HG02884 (cell line): ENCODE measurements at regions not wholly inside any gene's neighbourhood (a gene's known extent, or its start where the extent isn't known, plus 50 kb on each side); places are given as distances from the start of the nearest gene placed in this dataset.
"Not testable (repeated sequence)": the region's sequence is repeated elsewhere in the genome, so short reads cannot be mapped to it uniquely, and the experiment has no call there.

Experiments used
- ATAC-seq: cut with Tn5 transposase; IDR thresholded peaks from one replicate; pipeline ENCODE4 v1.9.1; 2021; ENCODE audit warnings: mild to moderate bottlenecking, moderate library complexity; ENCODE audit not compliant: unreplicated experiment

- no peak for ATAC-seq
These were observed 368.8 kb upstream of the CDH8 start for GRCh38 chr16:62404842-62405611.

DNA sequence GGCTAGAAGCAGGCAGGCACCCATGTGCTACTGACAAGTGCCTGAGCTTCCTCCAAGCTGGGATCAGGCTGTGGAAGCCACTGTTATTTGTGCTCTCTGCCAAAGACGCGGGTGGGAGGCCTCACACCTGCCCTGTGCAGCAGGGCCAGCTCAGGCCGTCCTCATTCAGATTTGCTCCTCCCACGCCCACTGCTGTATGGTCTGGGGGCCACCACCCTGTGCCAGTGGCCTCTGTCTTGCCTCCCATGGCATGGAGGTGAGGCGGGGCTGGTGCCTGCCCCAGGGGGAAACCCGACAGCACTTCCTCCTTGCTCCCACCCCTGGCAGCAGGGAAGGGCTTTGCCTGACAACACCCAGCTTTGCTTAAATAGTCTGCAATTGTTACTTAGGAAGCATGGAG is 356.5 kb upstream of the CDH8 start:
- ATAC-seq: no peak

DNA sequence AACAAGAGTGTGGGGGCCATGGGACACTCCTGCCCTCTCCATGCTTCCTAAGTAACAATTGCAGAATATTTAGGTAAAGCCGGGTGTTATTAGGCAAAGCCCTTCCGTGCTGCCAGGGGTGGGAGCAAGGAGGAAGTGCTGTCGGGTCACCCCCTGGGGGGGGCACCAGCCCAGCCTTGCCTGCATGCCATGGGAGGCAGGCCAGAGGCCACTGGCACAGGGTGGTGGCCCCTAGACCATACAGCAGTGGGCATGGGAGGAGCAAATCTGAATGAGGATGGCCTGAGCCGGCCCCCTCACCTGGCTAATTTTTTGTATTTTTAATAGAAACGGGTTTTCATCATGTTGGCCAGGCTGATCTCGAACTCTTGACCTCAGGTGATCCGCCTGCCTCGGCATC is 355.7 kb upstream of the CDH8 start:
- ATAC-seq: no peak

DNA sequence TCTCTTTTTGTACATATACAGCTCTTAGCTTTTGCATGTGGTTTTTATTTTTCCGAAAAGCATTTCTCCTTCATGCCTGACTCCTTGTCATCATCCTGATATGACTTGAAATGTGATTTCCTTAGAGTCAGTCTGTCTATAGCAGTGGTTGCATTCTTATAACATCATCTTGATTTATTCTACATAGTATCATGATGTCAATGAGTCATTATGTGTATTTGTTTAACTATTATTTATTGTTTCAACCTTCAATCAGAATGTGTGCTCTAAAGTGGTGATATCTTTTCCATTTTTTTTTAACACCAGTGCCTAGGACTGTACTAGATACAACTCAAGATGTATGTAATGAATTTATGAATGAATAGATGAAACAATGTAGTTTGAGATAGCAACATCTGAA is 354.9 kb upstream of the CDH8 start:
- ATAC-seq: no peak

DNA sequence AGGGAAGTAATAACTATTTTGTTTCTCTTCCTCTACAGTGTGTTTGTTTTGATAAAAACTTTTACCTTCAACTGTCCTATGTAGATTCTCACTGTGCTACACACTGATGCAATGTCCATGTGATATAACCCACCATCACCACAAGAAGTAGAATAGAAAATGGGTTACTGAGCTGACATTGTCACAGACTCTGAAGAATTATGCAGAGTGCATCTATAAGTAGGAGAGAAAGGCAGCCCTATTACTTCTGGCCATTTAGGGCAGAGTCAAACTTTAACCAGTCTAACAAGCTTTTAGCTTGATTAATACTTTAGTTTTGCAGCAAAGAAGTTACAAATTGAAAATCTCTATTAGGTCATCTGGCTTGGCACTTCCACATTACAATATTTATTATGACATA is 354.0 kb upstream of the CDH8 start:
- no peak for ATAC-seq

DNA sequence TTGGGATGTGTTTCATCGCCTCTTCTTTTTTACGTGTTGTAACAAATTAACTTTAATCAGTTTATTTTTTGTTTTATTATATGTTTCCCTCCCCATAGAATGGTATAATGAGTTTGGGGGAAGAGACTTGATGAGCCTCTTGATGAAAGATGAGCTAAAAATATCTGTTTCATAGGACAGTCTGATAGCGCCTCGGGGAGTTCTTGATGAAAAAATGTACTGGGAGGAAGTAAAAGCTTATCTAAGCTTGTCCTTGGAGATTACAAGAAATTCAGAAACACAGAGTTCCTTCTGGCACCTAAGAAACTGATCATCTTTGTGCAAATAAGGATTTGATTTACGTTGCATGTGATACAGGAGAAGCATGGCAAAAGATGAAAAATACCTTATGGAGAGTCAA is 350.2 kb upstream of the CDH8 start:
- ATAC-seq: no peak

GRCh38 chr16:62383941-62384340 is 347.7 kb upstream of the CDH8 start:
- ATAC-seq: no peak

DNA sequence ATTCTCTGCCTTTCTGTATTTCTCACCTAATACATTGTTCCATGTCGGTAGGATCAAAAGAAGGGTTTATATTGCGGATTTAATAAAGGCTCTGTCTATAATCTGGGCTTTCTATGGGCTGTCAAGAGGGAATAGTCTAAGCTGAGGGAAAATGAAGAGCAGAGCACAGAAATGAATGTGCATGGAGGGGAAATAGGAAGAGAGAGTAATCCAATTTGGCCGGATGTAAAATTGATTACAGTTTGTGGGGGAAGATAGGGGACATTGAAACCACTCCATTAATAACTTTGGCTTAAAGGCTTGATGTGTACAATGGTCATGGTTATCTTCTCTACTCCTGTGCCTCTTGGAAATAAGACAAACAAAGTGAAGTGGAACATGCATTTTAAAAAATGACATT is 334.2 kb upstream of the CDH8 start:
- ATAC-seq: no peak

DNA sequence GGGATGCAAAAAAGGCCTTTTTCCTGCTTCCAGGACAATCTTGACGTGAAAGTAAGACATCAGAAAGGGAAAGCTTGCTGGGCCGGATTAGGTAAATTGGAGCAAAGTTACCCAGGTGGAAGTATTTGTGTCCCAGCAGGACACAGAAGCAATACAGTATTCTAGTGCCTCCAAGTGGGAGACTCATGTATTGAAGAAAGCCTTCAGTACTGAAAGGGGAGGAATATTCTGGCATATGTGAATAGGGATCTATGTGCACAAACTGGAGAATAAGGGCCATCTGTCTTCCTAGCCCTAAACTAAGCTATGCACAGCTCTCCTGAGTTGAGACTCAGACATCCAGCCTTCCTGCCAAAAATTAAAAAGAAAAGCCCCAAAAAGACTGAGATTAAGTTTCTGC is 327.3 kb upstream of the CDH8 start:
- ATAC-seq: no peak

GRCh38 chr16:62353355-62353754 is 317.1 kb upstream of the CDH8 start:
- no peak for ATAC-seq

GRCh38 chr16:62342216-62342615 is 306.0 kb upstream of the CDH8 start:
- no peak for ATAC-seq

DNA sequence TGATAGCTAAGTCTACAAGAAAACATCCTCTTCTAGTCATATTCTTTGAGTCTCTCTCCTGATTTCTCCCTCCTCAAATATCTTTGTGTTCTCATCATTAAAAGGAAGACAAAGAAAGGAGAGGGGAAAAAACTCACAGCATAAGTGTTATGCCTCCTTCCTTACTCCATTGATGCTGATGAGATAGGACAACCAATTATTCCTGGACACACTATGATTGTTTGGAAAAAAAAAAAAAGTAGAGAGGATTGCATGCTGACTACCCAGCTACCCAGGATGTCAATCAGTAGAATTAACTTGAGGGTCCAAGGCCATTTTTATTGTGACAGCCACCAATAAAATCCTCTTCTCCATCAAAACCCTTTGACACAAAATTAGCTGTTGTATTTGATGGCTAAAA is 299.1 kb upstream of the CDH8 start:
- no peak for ATAC-seq

DNA sequence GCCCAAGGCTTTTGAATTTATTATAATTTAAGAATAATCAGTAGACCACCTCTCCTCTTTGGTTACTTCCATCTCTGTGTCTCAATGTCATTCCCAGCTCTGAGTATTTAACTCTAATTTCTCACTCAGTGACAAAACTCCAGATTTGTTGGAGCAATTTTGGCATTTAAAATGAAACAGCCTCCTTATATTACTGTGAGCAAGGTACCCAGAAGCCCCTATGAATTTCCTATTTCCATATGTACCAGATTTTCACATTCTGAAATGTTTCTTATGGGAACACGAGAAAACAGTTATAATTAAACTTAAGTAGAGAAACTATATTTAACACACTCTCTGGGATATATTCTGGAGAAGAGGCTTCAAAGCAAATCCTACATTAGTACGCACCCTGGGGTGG is 285.4 kb upstream of the CDH8 start:
- ATAC-seq: no peak

GRCh38 chr16:62298600-62298999 is 262.4 kb upstream of the CDH8 start:
- ATAC-seq: no peak

DNA sequence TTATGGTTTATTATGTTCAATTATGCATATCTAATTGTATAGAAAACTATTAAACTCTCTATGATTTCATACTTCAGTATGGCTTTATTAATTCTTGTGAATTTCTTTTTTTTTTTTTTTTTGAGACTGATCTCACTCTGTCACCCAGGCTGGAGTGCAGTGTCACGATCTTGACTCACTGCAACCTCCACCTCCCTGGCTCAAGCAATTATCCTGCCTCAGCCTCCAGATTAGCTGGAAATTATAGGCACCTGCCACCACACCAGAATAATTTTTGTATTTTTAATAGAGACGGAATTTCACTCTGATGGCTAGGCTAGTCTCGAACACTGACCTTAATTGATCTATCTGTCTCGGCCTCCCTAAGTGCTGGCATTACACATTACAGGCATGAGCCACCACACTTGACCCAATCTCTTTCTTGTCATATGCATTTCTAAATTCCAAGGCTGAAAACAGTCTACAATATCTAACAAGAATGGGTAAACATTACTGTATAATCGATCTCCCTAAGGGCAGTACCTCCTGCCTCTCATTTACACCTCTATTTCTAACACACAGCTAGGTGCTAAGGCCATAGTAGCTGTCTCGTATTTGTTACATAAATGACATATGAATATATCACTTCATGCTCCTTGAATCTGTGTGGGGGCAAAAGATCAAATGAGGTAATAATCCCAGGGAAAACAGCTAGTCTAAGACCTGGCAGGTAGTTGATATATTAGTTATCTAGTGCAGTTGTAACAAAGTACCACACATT is 258.2 kb upstream of the CDH8 start:
- no peak for ATAC-seq

DNA sequence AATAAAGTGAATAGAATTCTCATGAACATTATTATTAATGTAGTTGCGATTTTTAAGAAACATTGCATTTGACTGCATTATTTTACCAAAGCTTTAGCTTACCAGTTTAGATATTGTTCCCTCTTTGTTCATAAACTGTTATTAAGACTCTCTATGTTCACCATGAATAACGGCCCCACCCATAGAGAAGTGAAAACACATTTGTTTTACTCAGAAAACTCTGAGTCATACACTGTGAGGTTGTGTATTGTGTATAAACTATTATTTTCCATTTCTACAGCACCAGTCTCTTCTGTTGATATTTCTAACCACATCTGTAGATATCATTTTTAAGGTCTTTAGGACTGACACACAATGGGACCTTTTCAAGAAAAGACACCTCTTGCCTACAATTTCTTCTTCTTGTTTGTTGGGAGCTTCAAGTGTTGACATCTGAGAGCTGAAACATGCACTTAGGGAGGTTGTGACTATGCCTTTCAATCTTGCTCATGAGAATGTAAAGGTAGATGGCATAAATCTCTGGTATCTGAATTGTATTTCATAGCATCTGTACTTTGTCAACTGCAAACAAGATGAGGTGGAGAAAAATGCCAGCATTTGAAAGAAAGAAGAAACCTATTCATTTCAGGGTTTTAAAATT is 252.9 kb upstream of the CDH8 start:
- ATAC-seq: no peak

- no peak for ATAC-seq
These were observed 244.3 kb upstream of the CDH8 start for GRCh38 chr16:62280506-62280905.

GRCh38 chr16:62277942-62278341 is 241.7 kb upstream of the CDH8 start:
- ATAC-seq: no peak

DNA sequence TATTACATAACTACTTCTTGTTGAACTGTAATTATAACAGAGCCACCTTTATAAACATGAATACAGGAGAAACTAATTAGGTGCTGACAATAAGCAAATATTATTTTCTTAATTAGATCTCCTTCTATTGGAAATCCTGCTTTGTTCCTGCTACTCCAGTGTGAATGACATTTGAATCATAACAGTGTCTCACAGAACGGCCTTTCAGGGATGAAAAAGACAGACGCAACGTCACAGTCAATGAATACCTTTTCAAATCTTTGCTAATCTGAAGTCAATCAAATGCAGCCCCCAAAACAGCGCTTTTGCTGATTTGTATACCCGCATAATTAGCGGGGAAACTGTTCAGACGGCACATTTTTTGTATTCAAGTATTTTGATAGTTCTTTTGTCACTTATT is 240.4 kb upstream of the CDH8 start:
- ATAC-seq: no peak

GRCh38 chr16:62272035-62272434 is 235.8 kb upstream of the CDH8 start:
- no peak for ATAC-seq

GRCh38 chr16:62261760-62262159 is 225.5 kb upstream of the CDH8 start:
- ATAC-seq: no peak

GRCh38 chr16:62258931-62259435 is 222.7 kb upstream of the CDH8 start:
- not testable (repeated sequence) for ATAC-seq
